CD14-positive monocyte (primary cell): ENCODE measurements at regions not wholly inside any gene's neighbourhood (a gene's known extent, or its start where the extent isn't known, plus 50 kb on each side); places are given as distances from the start of the nearest gene placed in this dataset.

Source experiments
- DNase-seq, 3 donors: peaks; one replicate each; pipeline ENCODE4 v3.0.0-alpha.2; 2011 to 2022
- H2AFZ ChIP-seq: 2 replicates; pipeline ENCODE4 v1.6.0; 2012; ENCODE audit warnings: mild to moderate bottlenecking, low read depth, low read length, inconsistent platforms; ENCODE audit not compliant: insufficient read depth, poor library complexity, severe bottlenecking
- H3K27ac ChIP-seq, 2 donors: 1 replicate in 1 of 2; 2 replicates in 1 of 2; pipeline ENCODE4 v1.5.1; 2012 to 2013; ENCODE audit warnings: low read length in 2 of 2, control low read depth in 1 of 2, inconsistent platforms in 1 of 2, low read depth in 1 of 2, mild to moderate bottlenecking in 1 of 2
- H3K27me3 ChIP-seq, 2 donors: one replicate each; pipeline versions ENCODE4 v1.6.0 to v1.6.1; 2011 to 2013; ENCODE audit warnings: low read length in 2 of 2; ENCODE audit not compliant: control insufficient read depth in 2 of 2, insufficient read depth in 2 of 2
- H3K36me3 ChIP-seq, 2 donors: replicated peaks in 1 of 2; 1 replicate in 1 of 2; 2 replicates in 1 of 2; pipeline versions ENCODE4 v1.5.1 to v1.6.1; 2012 to 2013; ENCODE audit warnings: low read length in 2 of 2, control low read depth in 1 of 2, inconsistent platforms in 1 of 2, mild to moderate bottlenecking in 1 of 2; ENCODE audit not compliant: insufficient read depth in 2 of 2, control insufficient read depth in 1 of 2
- H3K4me1 ChIP-seq, 2 donors: 1 replicate in 1 of 2; 2 replicates in 1 of 2; pipeline versions ENCODE4 v1.5.1 to v1.6.1; 2012 to 2013; ENCODE audit warnings: low read length in 2 of 2, control low read depth in 1 of 2, inconsistent platforms in 1 of 2, mild to moderate bottlenecking in 1 of 2, moderate library complexity in 1 of 2; ENCODE audit not compliant: insufficient read depth in 2 of 2, control insufficient read depth in 1 of 2
- H3K4me2 ChIP-seq: replicated peaks from 2 replicates; pipeline ENCODE3; 2012; ENCODE audit warnings: low read length, moderate library complexity, mild to moderate bottlenecking; ENCODE audit not compliant: poor library complexity, severe bottlenecking; ENCODE audit errors: extremely low read depth
- H3K4me3 ChIP-seq, 3 experiments: fragments of 200-600 bp in 1 of 3; sonication (generic) in 1 of 3; replicated peaks in 1 of 3; 1 replicate in 2 of 3; 2 replicates in 1 of 3; pipeline ENCODE4 v1.5.1; 2011 to 2013; ENCODE audit warnings: low read length in 3 of 3, mild to moderate bottlenecking in 3 of 3, control low read depth in 2 of 3, low read depth in 2 of 3, inconsistent platforms in 1 of 3, moderate library complexity in 1 of 3
- H3K79me2 ChIP-seq: 2 replicates; pipeline ENCODE4 v1.6.0; 2012; ENCODE audit warnings: mild to moderate bottlenecking, control low read depth, inconsistent platforms, low read length, moderate library complexity; ENCODE audit not compliant: insufficient read depth
- H3K9ac ChIP-seq: 2 replicates; pipeline ENCODE4 v1.6.0; 2017; ENCODE audit warnings: low read length, mild to moderate bottlenecking; ENCODE audit not compliant: insufficient read depth, poor library complexity, severe bottlenecking
- H3K9me3 ChIP-seq, 2 donors: replicated peaks in 1 of 2; 1 replicate in 1 of 2; 2 replicates in 1 of 2; pipeline versions ENCODE4 v1.5.1 to v1.6.1; 2012 to 2013; ENCODE audit warnings: low read length in 2 of 2, control low read depth in 1 of 2; ENCODE audit not compliant: control insufficient read depth in 1 of 2, insufficient read depth in 1 of 2
- H4K20me1 ChIP-seq: 2 replicates; pipeline ENCODE4 v1.6.0; 2012; ENCODE audit warnings: mild to moderate bottlenecking, low read length, control low read depth, moderate library complexity; ENCODE audit not compliant: insufficient read depth
- H3K27ac Mint-ChIP-seq, 7 donors: one replicate each; pipeline ENCODE4 v1.8.0; 2020; ENCODE audit warnings: mild to moderate bottlenecking in 7 of 7, mixed read lengths in 7 of 7, moderate library complexity in 6 of 7, inconsistent platforms in 2 of 7
- H3K27me3 Mint-ChIP-seq, 3 donors: one replicate each; pipeline ENCODE4 v1.8.0; 2021 to 2022; ENCODE audit warnings: low read depth in 3 of 3, mild to moderate bottlenecking in 3 of 3, mixed read lengths in 3 of 3, moderate library complexity in 3 of 3, inconsistent platforms in 1 of 3
- H3K36me3 Mint-ChIP-seq, 2 donors: one replicate each; pipeline ENCODE4 v1.8.0; 2020; ENCODE audit warnings: mixed read lengths in 2 of 2, inconsistent platforms in 1 of 2, mild to moderate bottlenecking in 1 of 2
- H3K4me1 Mint-ChIP-seq: one replicate; pipeline ENCODE4 v1.8.0; 2020; ENCODE audit warnings: mild to moderate bottlenecking, mixed read lengths
- H3K4me3 Mint-ChIP-seq, 2 donors: one replicate each; pipeline ENCODE4 v1.8.0; 2020; ENCODE audit warnings: mild to moderate bottlenecking in 2 of 2, mixed read lengths in 2 of 2, moderate library complexity in 1 of 2
- H3K9me3 Mint-ChIP-seq, 7 donors: one replicate each; pipeline ENCODE4 v1.8.0; 2020 to 2022; ENCODE audit warnings: mixed read lengths in 7 of 7, mild to moderate bottlenecking in 6 of 7, moderate library complexity in 6 of 7, inconsistent platforms in 2 of 7
- WGBS: methylation state at CpG from one replicate; pipeline ENCODE4 v1.1.5; 2013; ENCODE audit warnings: missing lambda C conversion rate; ENCODE audit not compliant: insufficient coverage; 5-methylcytosine and 5-hydroxymethylcytosine counted together
- intact Hi-C, 2 donors: fragments of 100-400 bp; cut with micrococcal nuclease; formaldehyde crosslinking; loops; one replicate each; pipeline versions ENCODE4 v1.15.0 to v1.15.1; 2023
- TF ChIP-seq, protein P1 (sequence below): fragments of 200-600 bp; IDR thresholded peaks from one replicate; pipeline ENCODE4 v1.8.0; 2022; ENCODE audit warnings: antibody characterized with exemption, mild to moderate bottlenecking

- no peak overlapping the region for H3K4me3 Mint-ChIP-seq
- no peak overlapping the region for H3K4me2 ChIP-seq
- no peaks in the 10 kb centered on the region for H3K27me3 ChIP-seq
- H3K4me3 ChIP-seq: no peak overlapping the region
- no peaks in the 10 kb centered on the region for H3K79me2 ChIP-seq
- no peaks in the 10 kb centered on the region for H3K36me3 ChIP-seq
- H2AFZ ChIP-seq: no peak overlapping the region
- TF ChIP-seq, protein P1, sequence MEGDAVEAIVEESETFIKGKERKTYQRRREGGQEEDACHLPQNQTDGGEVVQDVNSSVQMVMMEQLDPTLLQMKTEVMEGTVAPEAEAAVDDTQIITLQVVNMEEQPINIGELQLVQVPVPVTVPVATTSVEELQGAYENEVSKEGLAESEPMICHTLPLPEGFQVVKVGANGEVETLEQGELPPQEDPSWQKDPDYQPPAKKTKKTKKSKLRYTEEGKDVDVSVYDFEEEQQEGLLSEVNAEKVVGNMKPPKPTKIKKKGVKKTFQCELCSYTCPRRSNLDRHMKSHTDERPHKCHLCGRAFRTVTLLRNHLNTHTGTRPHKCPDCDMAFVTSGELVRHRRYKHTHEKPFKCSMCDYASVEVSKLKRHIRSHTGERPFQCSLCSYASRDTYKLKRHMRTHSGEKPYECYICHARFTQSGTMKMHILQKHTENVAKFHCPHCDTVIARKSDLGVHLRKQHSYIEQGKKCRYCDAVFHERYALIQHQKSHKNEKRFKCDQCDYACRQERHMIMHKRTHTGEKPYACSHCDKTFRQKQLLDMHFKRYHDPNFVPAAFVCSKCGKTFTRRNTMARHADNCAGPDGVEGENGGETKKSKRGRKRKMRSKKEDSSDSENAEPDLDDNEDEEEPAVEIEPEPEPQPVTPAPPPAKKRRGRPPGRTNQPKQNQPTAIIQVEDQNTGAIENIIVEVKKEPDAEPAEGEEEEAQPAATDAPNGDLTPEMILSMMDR: no peak
- intact Hi-C loops: no loop called here
- no peaks in the 10 kb centered on the region for H3K36me3 Mint-ChIP-seq
- no peak for DNase-seq
- no peaks in the 10 kb centered on the region for H4K20me1 ChIP-seq
- H3K9me3 Mint-ChIP-seq: peaks cover 0 to 10% (median 6%) of the 10 kb centered on the region in 7 donors
- no peaks in the 10 kb centered on the region for H3K4me1 ChIP-seq
- H3K27ac ChIP-seq: no peak overlapping the region
- no peak overlapping the region for H3K9ac ChIP-seq
- 93% methylated on average over 12 of the region's 18 CpGs for WGBS
- peaks cover 2 to 5% (median 4%) of the 10 kb centered on the region in 3 donors for H3K27me3 Mint-ChIP-seq
- H3K4me1 Mint-ChIP-seq: no peaks in the 10 kb centered on the region
- no peak overlapping the region for H3K27ac Mint-ChIP-seq
- peaks cover 0 to 6% of the 10 kb centered on the region in 2 donors for H3K9me3 ChIP-seq
Measured at GRCh38 chr2:2771721-2772411, 440.8 kb upstream of the MYT1L start.

GRCh38 chr2:2769481-2770431, 438.7 kb upstream of the MYT1L start:
- H4K20me1 ChIP-seq: no peaks in the 10 kb centered on the region
- TF ChIP-seq, protein P1: no peak
- Mint-ChIP-seq H3K9me3 (peaks cover 0 to 13% (median 3%) of the 10 kb centered on the region in 7 donors), H3K4me3 (no peak overlapping the region), H3K4me1 (no peaks in the 10 kb centered on the region), H3K27me3 (peaks cover 2 to 4% (median 2%) of the 10 kb centered on the region in 3 donors), H3K36me3 (no peaks in the 10 kb centered on the region), H3K27ac (no peak overlapping the region)
- no peaks in the 10 kb centered on the region for H3K4me1 ChIP-seq
- 97% methylated on average over 28 of the region's 28 CpGs for WGBS
- H3K79me2 ChIP-seq: no peaks in the 10 kb centered on the region
- H3K4me3 ChIP-seq: no peak overlapping the region
- H3K27me3 ChIP-seq: no peaks in the 10 kb centered on the region
- no peak overlapping the region for H2AFZ ChIP-seq
- no peak overlapping the region for H3K27ac ChIP-seq
- peaks cover 0 to 6% of the 10 kb centered on the region in 2 donors for H3K9me3 ChIP-seq
- intact Hi-C loops: no loop called here
- H3K4me2 ChIP-seq: no peak overlapping the region
- H3K9ac ChIP-seq: no peak overlapping the region
- DNase-seq: no peak
- no peaks in the 10 kb centered on the region for H3K36me3 ChIP-seq
